PC-3 (cell line): ENCODE measurements at regions not wholly inside any gene's neighbourhood (a gene's known extent, or its start where the extent isn't known, plus 50 kb on each side); places are given as distances from the start of the nearest gene placed in this dataset.

Experiments
- CTCF ChIP-seq: fragments of 300-600 bp; sonication (generic); conservative IDR thresholded peaks from 2 replicates; pipeline ENCODE4 v1.5.1; 2017; ENCODE audit warnings: antibody characterized with exemption, low read depth, mild to moderate bottlenecking, low read length
- EZH2 ChIP-seq: fragments of 300-600 bp; sonication (generic); IDR thresholded peaks from one replicate; pipeline ENCODE4 v1.6.1; 2017; ENCODE audit warnings: antibody characterized with exemption, mild to moderate bottlenecking, low read length; ENCODE audit not compliant: unreplicated experiment
- EZH2phosphoT487 ChIP-seq: fragments of 300-600 bp; sonication (generic); IDR thresholded peaks from 2 replicates; pipeline ENCODE4 v1.6.1; 2018; ENCODE audit warnings: mild to moderate bottlenecking, antibody characterized with exemption, low read length, borderline replicate concordance

GRCh38 chr16:85424260-85425073, 188.7 kb upstream of the GSE1 start:
- TF ChIP-seq CTCF = no peak
- TF ChIP-seq EZH2 = no peak
- no peak for TF ChIP-seq EZH2phosphoT487
